ENCODE measurements at regions not wholly inside any gene's neighbourhood (a gene's known extent, or its start where the extent isn't known, plus 50 kb on each side); places are given as distances from the start of the nearest gene placed in this dataset.

- no peak for DNase-seq
Measured at GRCh38 chr10:78591066-78591465, 477.7 kb upstream of the ZMIZ1 start.

More at GRCh38 chr10:78591066-78591465, 477.7 kb upstream of the ZMIZ1 start:
- no peak for ATAC-seq (ENCODE audit: low read depth)
- H3K27ac Mint-ChIP-seq: no peak overlapping the region
- ChIA-PET CTCF (no interaction called here), POLR2A (no interaction called here)
- no peaks in the 10 kb centered on the region for H4K20me1 ChIP-seq (ENCODE audit: control insufficient read depth, insufficient read depth, low read length, poor library complexity, severe bottlenecking)
- no peaks in the 10 kb centered on the region for H3K36me3 ChIP-seq (replicated peaks in 1 of 2; ENCODE audit: control extremely low read depth in 1 of 2, control insufficient read depth in 1 of 2, extremely low read depth in 1 of 2, insufficient read depth in 2 of 2, low read length in 1 of 2)
- H3K4me3 Mint-ChIP-seq: no peak overlapping the region
- H3K4me1 ChIP-seq (ENCODE audit: control insufficient read depth in 2 of 2, insufficient read depth in 2 of 2, low read length in 2 of 2): no peaks in the 10 kb centered on the region
- intact Hi-C loops (cut with micrococcal nuclease): no loop called here
- peaks cover 0 to 2% (median 0%) of the 10 kb centered on the region in 4 experiments for H3K27me3 ChIP-seq (replicated peaks in 1 of 4; ENCODE audit: control extremely low read depth in 1 of 4, control insufficient read depth in 3 of 4, insufficient read depth in 4 of 4, low read length in 3 of 4)
- no peaks in the 10 kb centered on the region for H3K4me1 Mint-ChIP-seq
- no CpG with 5 or more reads among the region's 2 CpGs for WGBS (ENCODE audit: insufficient coverage)
- H3K9me3 ChIP-seq (ENCODE audit: control extremely low read depth in 1 of 3, control insufficient read depth in 2 of 3, insufficient read depth in 1 of 3, low read length in 2 of 3): no peaks in the 10 kb centered on the region
- no peak overlapping the region for H2AFZ ChIP-seq (ENCODE audit: insufficient read depth, low read depth, low read length, poor library complexity, severe bottlenecking)
- no peak for TF ChIP-seq EZH2 (IDR thresholded peaks at IDR 0.05; ENCODE audit: borderline replicate concordance, insufficient read depth, low read depth, low read length, poor library complexity, severe bottlenecking)
- TF ChIP-seq CTCF (IDR thresholded peaks at IDR 0.05): no peak
- H3K79me2 ChIP-seq (ENCODE audit: control insufficient read depth, insufficient read depth, low read length): no peaks in the 10 kb centered on the region
- H3K9ac ChIP-seq (ENCODE audit: low read length): no peak overlapping the region
- peaks cover 5% of the 10 kb centered on the region for H3K27me3 Mint-ChIP-seq
- H3K4me2 ChIP-seq (replicated peaks; ENCODE audit: low read depth, low read length, poor library complexity, severe bottlenecking): no peak overlapping the region
- no peak overlapping the region for H3K27ac ChIP-seq (ENCODE audit: low read length in 2 of 2)
- H3K4me3 ChIP-seq (ENCODE audit: control extremely low read depth in 1 of 5, extremely low read depth in 1 of 5, insufficient read depth in 1 of 5, low read depth in 2 of 5, low read length in 4 of 5): no peak overlapping the region
- no peaks in the 10 kb centered on the region for H3K9me3 Mint-ChIP-seq (ENCODE audit: insufficient read depth)
